CD4-positive, alpha-beta memory T cell (primary cell): ENCODE measurements at regions not wholly inside any gene's neighbourhood (a gene's known extent, or its start where the extent isn't known, plus 50 kb on each side); places are given as distances from the start of the nearest gene placed in this dataset.

ENCODE experiments used
- CTCF ChIA-PET: fragments of 350-600 bp; sonication (Branson Sonifier 250); formaldehyde crosslinking; loops from one replicate; lab custom pipeline; 2021; ENCODE audit warnings: inconsistent platforms; ENCODE audit not compliant: partially characterized antibody; lab: Charles Lee
- POLR2A ChIA-PET: fragments of 350-600 bp; sonication (Branson Sonifier 250); formaldehyde crosslinking; loops from one replicate; lab custom pipeline; 2021; ENCODE audit not compliant: partially characterized antibody; lab: Charles Lee
- DNase-seq, 5 donors: peaks; one replicate each; pipeline versions ENCODE4 v3.0.0 to v3.0.0-alpha.2; 2020 to 2022; ENCODE audit warnings: mixed read lengths in 1 of 5
- H3K27ac ChIP-seq: one replicate; pipeline ENCODE4 v1.7.0; 2013; ENCODE audit warnings: low read depth, low read length
- H3K27me3 ChIP-seq: 2 replicates; pipeline ENCODE4 v1.7.0; 2013; ENCODE audit warnings: mild to moderate bottlenecking, low read length, moderate library complexity; ENCODE audit not compliant: insufficient read depth
- H3K36me3 ChIP-seq: 2 replicates; pipeline ENCODE4 v1.7.0; 2013; ENCODE audit warnings: mild to moderate bottlenecking, low read length, moderate library complexity; ENCODE audit not compliant: insufficient read depth
- H3K4me1 ChIP-seq: 2 replicates; pipeline ENCODE4 v1.7.0; 2013; ENCODE audit warnings: mild to moderate bottlenecking, low read length, moderate library complexity; ENCODE audit not compliant: insufficient read depth
- H3K4me3 ChIP-seq, 2 donors: one replicate each; pipeline ENCODE4 v1.7.0; 2013; ENCODE audit warnings: low read length in 2 of 2, mild to moderate bottlenecking in 1 of 2
- H3K9me3 ChIP-seq, 2 donors: one replicate each; pipeline ENCODE4 v1.7.0; 2013; ENCODE audit warnings: low read length in 2 of 2, control low read depth in 1 of 2; ENCODE audit not compliant: control insufficient read depth in 1 of 2
- H3K27ac Mint-ChIP-seq, 7 donors: one replicate each; pipeline ENCODE4 v1.8.0; 2020 to 2021; ENCODE audit warnings: mixed read lengths in 7 of 7, mild to moderate bottlenecking in 6 of 7, inconsistent platforms in 3 of 7, moderate library complexity in 3 of 7
- H3K27me3 Mint-ChIP-seq, 2 donors: one replicate each; pipeline ENCODE4 v1.8.0; 2020 to 2021; ENCODE audit warnings: mixed read lengths in 2 of 2
- H3K36me3 Mint-ChIP-seq, 2 donors: one replicate each; pipeline ENCODE4 v1.8.0; 2020 to 2021; ENCODE audit warnings: mixed read lengths in 2 of 2, inconsistent platforms in 1 of 2, mild to moderate bottlenecking in 1 of 2
- H3K4me1 Mint-ChIP-seq, 4 donors: one replicate each; pipeline ENCODE4 v1.8.0; 2020 to 2021; ENCODE audit warnings: mixed read lengths in 4 of 4, mild to moderate bottlenecking in 1 of 4
- H3K4me3 Mint-ChIP-seq, 8 donors: one replicate each; pipeline ENCODE4 v1.8.0; 2020 to 2021; ENCODE audit warnings: mixed read lengths in 8 of 8, mild to moderate bottlenecking in 7 of 8, moderate library complexity in 6 of 8, inconsistent platforms in 3 of 8
- H3K9me3 Mint-ChIP-seq, 8 donors: one replicate each; pipeline ENCODE4 v1.8.0; 2020 to 2021; ENCODE audit warnings: mixed read lengths in 8 of 8, mild to moderate bottlenecking in 5 of 8, inconsistent platforms in 3 of 8, moderate library complexity in 1 of 8
- intact Hi-C: fragments of 100-400 bp; cut with micrococcal nuclease; formaldehyde crosslinking; loops from one replicate; pipeline ENCODE4 v1.15.1; 2023

GRCh38 chr11:96595011-96595410 is 205.2 kb downstream of the JRKL start:
- ChIA-PET CTCF (no interaction called here), POLR2A (no interaction called here)
- H3K9me3 Mint-ChIP-seq = peaks cover 0 to 4% (median 0%) of the 10 kb centered on the region in 8 donors
- intact Hi-C loops = no loop called here
- Histone ChIP-seq H3K4me3 (no peak overlapping the region), H3K27ac (no peak overlapping the region), H3K36me3 (no peaks in the 10 kb centered on the region), H3K9me3 (no peaks in the 10 kb centered on the region), H3K4me1 (no peaks in the 10 kb centered on the region), H3K27me3 (no peaks in the 10 kb centered on the region)
- no peak overlapping the region for H3K27ac Mint-ChIP-seq
- DNase-seq = no peak
- no peaks in the 10 kb centered on the region for H3K4me1 Mint-ChIP-seq
- H3K36me3 Mint-ChIP-seq = no peaks in the 10 kb centered on the region
- no peak overlapping the region for H3K4me3 Mint-ChIP-seq
- H3K27me3 Mint-ChIP-seq = peaks cover 1 to 3% of the 10 kb centered on the region in 2 donors

- Mint-ChIP-seq H3K36me3 (no peaks in the 10 kb centered on the region), H3K27ac (no peak overlapping the region), H3K4me1 (no peaks in the 10 kb centered on the region), H3K4me3 (no peak overlapping the region), H3K27me3 (no peaks in the 10 kb centered on the region), H3K9me3 (peaks cover 0 to 4% (median 0%) of the 10 kb centered on the region in 8 donors)
- Histone ChIP-seq H3K27ac (no peak overlapping the region), H3K4me3 (no peak overlapping the region), H3K4me1 (no peaks in the 10 kb centered on the region), H3K36me3 (no peaks in the 10 kb centered on the region), H3K9me3 (no peaks in the 10 kb centered on the region), H3K27me3 (no peaks in the 10 kb centered on the region)
- POLR2A ChIA-PET = no interaction called here
- no peak for DNase-seq
- intact Hi-C loops = no loop called here
- CTCF ChIA-PET = no interaction called here
These were observed 218.2 kb downstream of the JRKL start for GRCh38 chr11:96607864-96608558.

- H3K4me1 ChIP-seq = no peaks in the 10 kb centered on the region
- H3K4me3 Mint-ChIP-seq = no peak overlapping the region
- peaks cover 0 to 6% (median under 1%) of the 10 kb centered on the region in 8 donors for H3K9me3 Mint-ChIP-seq
- intact Hi-C loops = no loop called here
- no peaks in the 10 kb centered on the region for H3K27me3 ChIP-seq
- H3K4me3 ChIP-seq = no peak overlapping the region
- no peak overlapping the region for H3K27ac ChIP-seq
- POLR2A ChIA-PET = no interaction called here
- H3K4me1 Mint-ChIP-seq = no peaks in the 10 kb centered on the region
- CTCF ChIA-PET = no interaction called here
- DNase-seq = no peak
- no peaks in the 10 kb centered on the region for H3K36me3 ChIP-seq
- no peaks in the 10 kb centered on the region for H3K27me3 Mint-ChIP-seq
- H3K36me3 Mint-ChIP-seq = no peaks in the 10 kb centered on the region
- H3K27ac Mint-ChIP-seq = no peak overlapping the region
- H3K9me3 ChIP-seq = no peaks in the 10 kb centered on the region
These were observed 224.3 kb downstream of the JRKL start for GRCh38 chr11:96614101-96614500.

GRCh38 chr11:96614846-96615245 is 225.0 kb downstream of the JRKL start:
- POLR2A ChIA-PET = no interaction called here
- intact Hi-C loops = no loop called here
- no peaks in the 10 kb centered on the region for H3K27me3 ChIP-seq

GRCh38 chr11:96620464-96621044 is 230.7 kb downstream of the JRKL start:
- no peaks in the 10 kb centered on the region for H3K9me3 ChIP-seq
- H3K27me3 ChIP-seq = no peaks in the 10 kb centered on the region
- no peak overlapping the region for H3K4me3 ChIP-seq
- Mint-ChIP-seq H3K36me3 (no peaks in the 10 kb centered on the region), H3K9me3 (peaks cover 0 to 2% (median 0%) of the 10 kb centered on the region in 8 donors), H3K4me3 (no peak overlapping the region), H3K27ac (no peak overlapping the region), H3K27me3 (no peaks in the 10 kb centered on the region), H3K4me1 (no peaks in the 10 kb centered on the region)
- H3K36me3 ChIP-seq = no peaks in the 10 kb centered on the region
- no peak for DNase-seq
- POLR2A ChIA-PET = no interaction called here
- intact Hi-C loops = no loop called here
- CTCF ChIA-PET = no interaction called here
- no peak overlapping the region for H3K27ac ChIP-seq
- no peaks in the 10 kb centered on the region for H3K4me1 ChIP-seq

More at GRCh38 chr11:96614846-96615245, 225.0 kb downstream of the JRKL start:
- no peaks in the 10 kb centered on the region for H3K27me3 Mint-ChIP-seq
- H3K36me3 Mint-ChIP-seq = no peaks in the 10 kb centered on the region
- Histone ChIP-seq H3K4me1 (no peaks in the 10 kb centered on the region), H3K27ac (no peak overlapping the region), H3K4me3 (no peak overlapping the region), H3K9me3 (no peaks in the 10 kb centered on the region), H3K36me3 (no peaks in the 10 kb centered on the region)
- H3K27ac Mint-ChIP-seq = no peak overlapping the region
- H3K4me1 Mint-ChIP-seq = no peaks in the 10 kb centered on the region
- DNase-seq = no peak
- no peak overlapping the region for H3K4me3 Mint-ChIP-seq
- CTCF ChIA-PET = no interaction called here
- peaks cover 0 to 6% (median 0%) of the 10 kb centered on the region in 8 donors for H3K9me3 Mint-ChIP-seq

GRCh38 chr11:96621161-96621560 is 231.3 kb downstream of the JRKL start:
- no peaks in the 10 kb centered on the region for H3K9me3 ChIP-seq
- Mint-ChIP-seq H3K4me1 (no peaks in the 10 kb centered on the region), H3K36me3 (no peaks in the 10 kb centered on the region), H3K27ac (no peak overlapping the region), H3K27me3 (no peaks in the 10 kb centered on the region), H3K4me3 (no peak overlapping the region), H3K9me3 (peaks cover 0 to 7% (median under 1%) of the 10 kb centered on the region in 8 donors)
- no peak for DNase-seq
- H3K4me3 ChIP-seq = no peak overlapping the region
- ChIA-PET POLR2A (no interaction called here), CTCF (no interaction called here)
- no peaks in the 10 kb centered on the region for H3K36me3 ChIP-seq
- no peaks in the 10 kb centered on the region for H3K27me3 ChIP-seq
- intact Hi-C loops = no loop called here
- H3K4me1 ChIP-seq = no peaks in the 10 kb centered on the region
- H3K27ac ChIP-seq = no peak overlapping the region

- H3K4me1 Mint-ChIP-seq = no peaks in the 10 kb centered on the region
- intact Hi-C loops = no loop called here
- Histone ChIP-seq H3K4me3 (no peak overlapping the region), H3K4me1 (no peaks in the 10 kb centered on the region), H3K27me3 (no peaks in the 10 kb centered on the region), H3K9me3 (peaks cover 0 to 3% of the 10 kb centered on the region in 2 donors), H3K36me3 (no peaks in the 10 kb centered on the region), H3K27ac (no peak overlapping the region)
- H3K36me3 Mint-ChIP-seq = no peaks in the 10 kb centered on the region
- no peak overlapping the region for H3K27ac Mint-ChIP-seq
- DNase-seq = no peak
- H3K27me3 Mint-ChIP-seq = no peaks in the 10 kb centered on the region
- H3K9me3 Mint-ChIP-seq = peaks cover 0 to 14% (median 3%) of the 10 kb centered on the region in 8 donors
- no peak overlapping the region for H3K4me3 Mint-ChIP-seq
- CTCF ChIA-PET = no interaction called here
- POLR2A ChIA-PET = no interaction called here
These were observed 232.3 kb downstream of the JRKL start for GRCh38 chr11:96622026-96622634.
